LNCaP clone FGC (cell line): ENCODE measurements at regions not wholly inside any gene's neighbourhood (a gene's known extent, or its start where the extent isn't known, plus 50 kb on each side); places are given as distances from the start of the nearest gene placed in this dataset.

Source experiments
- DNase-seq: peaks from one replicate; pipeline ENCODE4 v3.0.0-alpha.2; 2011; ENCODE audit warnings: low read depth
- H3K4me3 ChIP-seq: 2 replicates; pipeline ENCODE4 v1.5.1; 2011; ENCODE audit warnings: mild to moderate bottlenecking, low read depth, low read length, control low read depth
- TF ChIP-seq, protein P1 (sequence below): IDR thresholded peaks from 2 replicates; pipeline ENCODE4 v1.5.1; 2012; ENCODE audit warnings: mild to moderate bottlenecking; ENCODE audit not compliant: control insufficient read depth, insufficient read depth; ENCODE audit errors: extremely low read depth

DNA sequence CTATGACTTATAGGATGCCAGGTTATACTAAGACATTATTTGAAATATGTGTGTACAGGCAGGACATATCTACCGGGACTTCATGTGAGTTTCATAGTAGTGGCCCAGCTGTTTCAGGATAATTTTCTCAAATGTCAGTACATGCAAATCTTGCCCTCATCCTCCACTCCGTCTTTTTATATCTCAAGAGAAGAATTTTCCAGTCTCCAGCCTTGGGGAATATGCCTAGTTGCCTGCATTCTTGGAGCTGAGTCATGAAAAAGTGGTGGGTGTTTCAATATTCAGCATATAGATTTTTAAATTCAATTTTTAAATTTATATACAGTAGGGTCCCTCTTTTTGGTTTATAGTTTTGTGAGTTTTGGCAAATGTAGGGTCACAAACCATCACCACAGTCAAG, 236.7 kb downstream of the OTUD1 start:
- DNase-seq = no peak
- TF ChIP-seq, protein P1, sequence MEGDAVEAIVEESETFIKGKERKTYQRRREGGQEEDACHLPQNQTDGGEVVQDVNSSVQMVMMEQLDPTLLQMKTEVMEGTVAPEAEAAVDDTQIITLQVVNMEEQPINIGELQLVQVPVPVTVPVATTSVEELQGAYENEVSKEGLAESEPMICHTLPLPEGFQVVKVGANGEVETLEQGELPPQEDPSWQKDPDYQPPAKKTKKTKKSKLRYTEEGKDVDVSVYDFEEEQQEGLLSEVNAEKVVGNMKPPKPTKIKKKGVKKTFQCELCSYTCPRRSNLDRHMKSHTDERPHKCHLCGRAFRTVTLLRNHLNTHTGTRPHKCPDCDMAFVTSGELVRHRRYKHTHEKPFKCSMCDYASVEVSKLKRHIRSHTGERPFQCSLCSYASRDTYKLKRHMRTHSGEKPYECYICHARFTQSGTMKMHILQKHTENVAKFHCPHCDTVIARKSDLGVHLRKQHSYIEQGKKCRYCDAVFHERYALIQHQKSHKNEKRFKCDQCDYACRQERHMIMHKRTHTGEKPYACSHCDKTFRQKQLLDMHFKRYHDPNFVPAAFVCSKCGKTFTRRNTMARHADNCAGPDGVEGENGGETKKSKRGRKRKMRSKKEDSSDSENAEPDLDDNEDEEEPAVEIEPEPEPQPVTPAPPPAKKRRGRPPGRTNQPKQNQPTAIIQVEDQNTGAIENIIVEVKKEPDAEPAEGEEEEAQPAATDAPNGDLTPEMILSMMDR = no peak
- no peak overlapping the region for H3K4me3 ChIP-seq

DNA sequence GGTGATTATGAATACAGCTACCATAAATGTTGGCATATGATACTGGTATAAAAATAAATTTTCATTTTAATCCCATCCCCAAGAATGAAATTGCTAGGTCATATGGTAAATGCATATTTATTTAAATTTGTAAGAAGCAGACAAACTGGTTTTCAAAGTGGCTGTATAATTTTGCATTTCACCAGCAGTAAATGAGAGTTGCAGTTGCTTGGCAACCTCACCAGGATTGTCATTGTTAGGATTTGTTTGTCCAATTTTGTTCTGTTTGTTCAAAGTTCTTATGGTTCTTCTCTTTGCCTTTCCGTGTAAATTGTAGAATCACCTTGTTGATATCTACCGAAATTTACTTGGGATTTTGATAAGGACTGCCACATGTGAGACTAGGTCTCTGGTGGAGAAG, 237.4 kb downstream of the OTUD1 start:
- TF ChIP-seq, protein P1 = no peak
- DNase-seq = peak; percentile 67
- H3K4me3 ChIP-seq = no peak overlapping the region

DNA sequence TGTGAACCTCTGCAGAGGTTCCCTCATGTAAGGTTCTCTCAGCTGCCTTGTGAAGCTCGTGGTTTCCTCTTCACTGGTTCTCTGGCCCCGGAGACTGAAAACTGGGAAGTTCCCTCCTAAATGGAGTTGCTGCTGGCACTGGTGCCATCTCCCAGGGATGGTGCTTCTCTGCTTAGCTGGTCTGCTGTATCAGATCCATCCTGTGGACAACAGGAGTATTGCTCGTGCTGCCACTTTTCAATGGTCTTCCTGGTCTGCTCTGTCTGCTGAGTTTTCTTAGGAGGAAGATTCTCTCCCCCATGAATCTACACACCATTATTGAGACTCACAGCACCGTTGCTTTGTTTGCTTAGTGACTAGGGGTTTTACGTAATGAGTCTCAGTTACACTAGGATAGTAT, 247.8 kb downstream of the OTUD1 start:
- TF ChIP-seq, protein P1 = 0 out of 2 replicates have a peak, but pooled peaks have one; percentile 11
- H3K4me3 ChIP-seq = no peak overlapping the region
- no peak for DNase-seq

DNA sequence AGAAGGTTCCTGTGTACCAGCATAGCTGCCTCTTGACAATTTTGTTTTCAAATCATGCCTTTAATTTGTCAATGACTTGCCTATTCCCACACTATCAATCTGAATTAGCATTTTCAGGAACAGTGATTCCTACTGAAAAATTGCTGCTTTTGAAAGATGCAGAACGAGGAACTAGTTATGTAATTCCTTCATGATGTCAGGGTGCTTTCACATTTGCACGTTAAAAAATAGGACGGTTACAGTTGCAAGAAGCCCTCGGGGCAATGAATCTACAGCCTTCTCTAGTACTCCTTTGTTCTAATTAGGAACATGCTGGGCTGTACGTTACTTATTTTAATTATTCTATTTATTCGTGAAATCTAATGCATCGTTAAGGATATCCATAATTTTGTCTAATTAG, 253.9 kb downstream of the OTUD1 start:
- H3K4me3 ChIP-seq = no peak overlapping the region
- DNase-seq = no peak
- TF ChIP-seq, protein P1 = no peak

DNA sequence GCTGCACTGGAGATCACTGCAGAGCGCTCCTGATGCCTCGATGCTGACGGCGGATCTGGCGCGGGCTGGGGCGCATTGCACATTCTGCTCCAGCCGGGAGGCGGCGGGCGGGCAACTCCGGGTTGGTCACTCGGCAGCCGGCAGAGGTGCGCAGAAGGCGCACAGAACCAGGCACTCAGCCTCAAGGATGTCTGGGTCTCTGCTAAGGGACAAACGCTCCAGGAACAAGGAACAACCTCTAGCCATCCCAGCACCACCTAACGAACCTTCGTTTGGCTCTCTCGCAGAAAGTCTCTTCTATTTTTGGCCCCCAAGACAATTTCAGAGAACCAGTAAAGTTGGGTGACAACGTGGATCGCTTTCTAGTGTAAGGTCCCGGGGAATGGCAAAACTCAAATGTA, 254.6 kb downstream of the OTUD1 start:
- no peak for DNase-seq
- H3K4me3 ChIP-seq = no peak overlapping the region
- TF ChIP-seq, protein P1 = no peak; the same call in 1 of the 2 replicates

DNA sequence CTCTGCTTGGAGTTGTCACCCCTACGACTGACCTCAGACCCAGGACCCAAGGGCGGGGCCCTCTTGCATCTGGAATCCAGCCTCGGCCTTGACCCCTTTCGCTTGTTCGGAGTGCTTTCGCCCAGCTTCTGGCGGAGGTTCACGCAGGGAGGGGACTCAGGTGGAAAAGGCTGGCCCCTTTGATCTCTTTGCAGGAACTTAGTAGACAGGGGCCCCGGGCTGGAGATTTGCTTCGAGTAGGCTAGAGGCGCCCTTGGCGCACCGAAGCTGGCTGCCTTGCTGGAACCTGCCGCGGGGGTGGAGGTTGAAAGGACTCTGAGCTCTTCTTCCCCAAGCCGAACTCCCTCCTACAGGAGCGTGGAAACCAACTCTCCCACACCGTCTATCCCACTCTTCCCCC, 255.1 kb downstream of the OTUD1 start:
- TF ChIP-seq, protein P1 = no peak
- DNase-seq = no peak
- H3K4me3 ChIP-seq = no peak overlapping the region

DNA sequence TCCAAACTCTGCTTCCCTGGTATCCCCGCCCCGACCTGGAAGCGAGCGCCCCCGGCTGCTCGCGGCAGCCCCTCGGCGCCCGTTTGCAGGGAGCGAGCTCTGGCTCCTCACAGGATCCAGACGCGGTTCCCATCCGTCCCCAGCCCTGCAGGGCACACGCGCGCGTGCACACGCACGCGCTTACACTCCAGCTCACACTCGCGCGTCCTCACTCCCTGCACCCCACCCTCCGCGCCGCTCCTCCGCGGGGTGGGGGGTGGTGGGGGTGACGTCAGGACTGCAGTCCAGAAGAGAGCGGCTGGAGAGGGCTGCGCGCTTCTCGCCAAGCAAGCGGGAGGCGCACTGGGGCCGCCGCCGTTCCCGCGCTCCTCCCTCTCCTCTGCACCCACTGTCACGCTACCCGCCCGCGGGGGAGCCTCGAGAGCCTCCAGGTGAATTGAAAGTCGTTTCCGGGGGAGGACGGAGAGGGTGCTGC, 255.6 kb downstream of the OTUD1 start:
- TF ChIP-seq, protein P1 = no peak
- DNase-seq = no peak
- no peak overlapping the region for H3K4me3 ChIP-seq
